ENCODE measurements at regions not wholly inside any gene's neighbourhood (a gene's known extent, or its start where the extent isn't known, plus 50 kb on each side); places are given as distances from the start of the nearest gene placed in this dataset.

- WGBS (ENCODE audit: insufficient coverage, low coverage, missing lambda C conversion rate) = 61% methylated on average over 3 of the region's 3 CpGs
- Histone ChIP-seq H3K4me2 (ENCODE audit: insufficient read depth, low read length) (no peak overlapping the region), H3K79me2 (ENCODE audit: control insufficient read depth, insufficient read depth, low read length) (no peaks in the 10 kb centered on the region), H3K9me1 (ENCODE audit: control insufficient read depth, insufficient read depth, low read length) (no peaks in the 10 kb centered on the region), H3K27ac (ENCODE audit: extremely low read depth, low read depth, low read length) (no peak overlapping the region), H3K9ac (ENCODE audit: insufficient read depth in 1 of 2, low read depth in 2 of 2, low read length in 2 of 2) (peak overlapping the region in 1 of 2 experiments; percentile 61; a peak in 1 of 4 replicates), H3K4me3 (no peak overlapping the region), H4K20me1 (replicated peaks; ENCODE audit: control insufficient read depth, insufficient read depth, low read length) (no peaks in the 10 kb centered on the region), H2AFZ (ENCODE audit: low read depth, low read length) (peak overlapping the region; percentile 4), H3K4me1 (replicated peaks in 1 of 2; ENCODE audit: control insufficient read depth in 2 of 2, insufficient read depth in 2 of 2, low read length in 2 of 2) (peaks cover 6 to 7% of the 10 kb centered on the region in 2 experiments), H3K9me3 (replicated peaks; ENCODE audit: control insufficient read depth, insufficient read depth, low read depth, low read length) (no peaks in the 10 kb centered on the region), H3K36me3 (ENCODE audit: control insufficient read depth, insufficient read depth, low read length) (no peaks in the 10 kb centered on the region), H3K27me3 (ENCODE audit: control insufficient read depth in 2 of 2, insufficient read depth in 2 of 2, low read length in 2 of 2) (no peaks in the 10 kb centered on the region)
- no peak for DNase-seq (ENCODE audit: extremely low read depth in 1 of 4, low spot score in 3 of 4)
- no peak; the same call in 1 of the 3 replicates for ATAC-seq
- ChIA-PET POLR2A (interaction anchor here (1.1 kb wide), 2 partner anchors 68 to 87 kb away, joined by 3 to 5 read pairs; no protein-coding TSS in a partner anchor), CTCF (ENCODE audit: low intra/inter-chr PET ratio) (no interaction called here)
- in situ Hi-C loops (cut with MboI) = no loop called here
- intact Hi-C loops (cut with micrococcal nuclease) = no loop called here
- no peak for FAIRE-seq
- no TSS peak for BruUV-seq (replicated peaks)
- TF ChIP-seq RBM25 (IDR thresholded peaks at IDR 0.05; ENCODE audit: low read depth, low read length, severe bottlenecking) = no peak
- no peak for TF ChIP-seq E4F1 (CRISPR knock-in tag; IDR thresholded peaks at IDR 0.05; ENCODE audit: borderline replicate concordance)
- TF ChIP-seq CTCF (IDR thresholded peaks at IDR 0.05 in 2 of 3, conservative IDR thresholded peaks at IDR 0.05 in 1 of 3; ENCODE audit: insufficient read depth in 2 of 3, low read depth in 1 of 3, low read length in 3 of 3) = no peak
- TF ChIP-seq MCM3 (IDR thresholded peaks at IDR 0.05) = no peak
- no peak for TF ChIP-seq ZNF583 (CRISPR knock-in tag; IDR thresholded peaks at IDR 0.05)
- TF ChIP-seq BRF1 (IDR thresholded peaks at IDR 0.05; ENCODE audit: borderline replicate concordance, extremely low read depth, insufficient read length) = no peak
- no peak for TF ChIP-seq ZBTB49 (CRISPR knock-in tag; IDR thresholded peaks at IDR 0.05; ENCODE audit: borderline replicate concordance)
- no peak for TF ChIP-seq ARID3A (IDR thresholded peaks at IDR 0.05; ENCODE audit: borderline replicate concordance, low read depth, low read length)
- TF ChIP-seq CREB3 (tag; conservative IDR thresholded peaks at IDR 0.05; ENCODE audit: low read depth) = no peak
- no peak for TF ChIP-seq TGIF2 (CRISPR knock-in tag; IDR thresholded peaks at IDR 0.05)
- no peak for TF ChIP-seq PML (IDR thresholded peaks at IDR 0.05; ENCODE audit: low read length)
- TF ChIP-seq PHF20 (IDR thresholded peaks at IDR 0.05; ENCODE audit: partially characterized antibody) = no peak
Observed at GRCh38 chr1:26630634-26631033, 65.2 kb upstream of the ARID1A start.
